ENCODE measurements at regions not wholly inside any gene's neighbourhood (a gene's known extent, or its start where the extent isn't known, plus 50 kb on each side); places are given as distances from the start of the nearest gene placed in this dataset.

GRCh38 chr7:136274636-136275345, 297.6 kb upstream of the MTPN start:
- 13 to 94% methylated on average over 1 of the region's 1 CpG for WGBS, 2 experiments (ENCODE audit: extremely low coverage in 1 of 2, insufficient coverage in 1 of 2, insufficient read length in 1 of 2, insufficient replicate concordance in 2 of 2, low coverage in 1 of 2, low lambda C conversion rate in 2 of 2, missing lambda C conversion rate in 1 of 2)
- Histone ChIP-seq H2BK15ac (ENCODE audit: low read length) (no peak overlapping the region), H2BK12ac (ENCODE audit: low read depth, low read length) (no peak overlapping the region), H3K18ac (ENCODE audit: extremely low read depth, low read length) (no peak overlapping the region), H2AFZ (ENCODE audit: low read length) (no peak overlapping the region), H4K20me1 (replicated peaks in 1 of 2; ENCODE audit: control insufficient read depth in 1 of 2, insufficient read depth in 2 of 2, low read length in 2 of 2) (no peaks in the 10 kb centered on the region), H3K4me2 (ENCODE audit: insufficient read depth in 1 of 2, low read depth in 2 of 2, low read length in 2 of 2) (no peak overlapping the region), H4K5ac (ENCODE audit: insufficient read length, low read depth, low read length) (no peak overlapping the region), H3K27me3 (replicated peaks in 1 of 4; ENCODE audit: control insufficient read depth in 3 of 4, extremely low read depth in 1 of 4, insufficient read depth in 3 of 4, low read length in 3 of 4) (no peaks in the 10 kb centered on the region), H3K9me3 (ENCODE audit: insufficient read depth in 2 of 2, low read depth in 1 of 2, low read length in 1 of 2) (no peaks in the 10 kb centered on the region), H3K4ac (replicated peaks; ENCODE audit: insufficient read length, low read depth, low read length) (no peak overlapping the region), H2BK20ac (ENCODE audit: low read length) (no peak overlapping the region), H4K8ac (ENCODE audit: extremely low read depth, insufficient read depth, low read length) (no peak overlapping the region), H3K36me3 (ENCODE audit: control insufficient read depth in 2 of 4, insufficient read depth in 4 of 4, low read length in 3 of 4) (no peaks in the 10 kb centered on the region), H3K27ac (ENCODE audit: low read depth, low read length) (no peak overlapping the region), H3K9ac (replicated peaks in 1 of 4; ENCODE audit: extremely low read depth in 1 of 4, low read depth in 3 of 4, low read length in 3 of 4) (no peak overlapping the region), H3K23ac (ENCODE audit: insufficient read length) (no peak overlapping the region), H3K4me3 (ENCODE audit: extremely low read depth in 1 of 4, insufficient read depth in 2 of 4, low read depth in 3 of 4, low read length in 4 of 4) (no peak overlapping the region), H4K91ac (replicated peaks; ENCODE audit: insufficient read length, low read length) (no peak overlapping the region), H3K56ac (replicated peaks; ENCODE audit: insufficient read length, low read depth, low read length) (no peak overlapping the region), H2AK5ac (ENCODE audit: low read depth, low read length) (no peak overlapping the region), H2BK5ac (ENCODE audit: low read depth, low read length) (no peak overlapping the region), H3K4me1 (replicated peaks in 1 of 4; ENCODE audit: control insufficient read depth in 3 of 4, insufficient read depth in 4 of 4, low read length in 3 of 4) (no peaks in the 10 kb centered on the region), H3K79me2 (ENCODE audit: control insufficient read depth in 1 of 2, insufficient read depth in 2 of 2, low read length in 2 of 2) (no peaks in the 10 kb centered on the region), H3K23me2 (ENCODE audit: low read depth, low read length) (no peaks in the 10 kb centered on the region; the same call in 1 of the 2 replicates), H3K79me1 (ENCODE audit: low read depth, low read length) (no peaks in the 10 kb centered on the region), H3K14ac (ENCODE audit: insufficient read length) (no peak overlapping the region), H2BK120ac (replicated peaks; ENCODE audit: low read depth, low read length) (no peak overlapping the region)
- TF ChIP-seq CTCF (IDR thresholded peaks at IDR 0.05; ENCODE audit: control extremely low read depth in 1 of 3, insufficient read depth in 1 of 3, low read depth in 1 of 3, low read length in 3 of 3) (no peak), SIRT6 (IDR thresholded peaks at IDR 0.05; ENCODE audit: low read length) (no peak), BRCA1 (IDR thresholded peaks at IDR 0.05; ENCODE audit: low read depth, low read length) (no peak), TEAD4 (IDR thresholded peaks at IDR 0.05; ENCODE audit: low read depth, low read length) (no peak), JUN (IDR thresholded peaks at IDR 0.05; ENCODE audit: low read depth, low read length) (no peak), RXRA (IDR thresholded peaks at IDR 0.05; ENCODE audit: insufficient read depth, low read depth, low read length) (no peak), MAX (IDR thresholded peaks at IDR 0.05) (no peak)
- TF ChIP-seq, protein P1, sequence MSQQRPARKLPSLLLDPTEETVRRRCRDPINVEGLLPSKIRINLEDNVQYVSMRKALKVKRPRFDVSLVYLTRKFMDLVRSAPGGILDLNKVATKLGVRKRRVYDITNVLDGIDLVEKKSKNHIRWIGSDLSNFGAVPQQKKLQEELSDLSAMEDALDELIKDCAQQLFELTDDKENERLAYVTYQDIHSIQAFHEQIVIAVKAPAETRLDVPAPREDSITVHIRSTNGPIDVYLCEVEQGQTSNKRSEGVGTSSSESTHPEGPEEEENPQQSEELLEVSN (IDR thresholded peaks at IDR 0.05) = no peak
- TF ChIP-seq, protein P2, sequence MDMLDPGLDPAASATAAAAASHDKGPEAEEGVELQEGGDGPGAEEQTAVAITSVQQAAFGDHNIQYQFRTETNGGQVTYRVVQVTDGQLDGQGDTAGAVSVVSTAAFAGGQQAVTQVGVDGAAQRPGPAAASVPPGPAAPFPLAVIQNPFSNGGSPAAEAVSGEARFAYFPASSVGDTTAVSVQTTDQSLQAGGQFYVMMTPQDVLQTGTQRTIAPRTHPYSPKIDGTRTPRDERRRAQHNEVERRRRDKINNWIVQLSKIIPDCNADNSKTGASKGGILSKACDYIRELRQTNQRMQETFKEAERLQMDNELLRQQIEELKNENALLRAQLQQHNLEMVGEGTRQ (IDR thresholded peaks at IDR 0.05; ENCODE audit: low read length) = no peak
- ChIA-PET CTCF (ENCODE audit: partially characterized antibody) (no interaction called here), POLR2A (ENCODE audit: partially characterized antibody) (no interaction called here)
- no peak for DNase-seq (ENCODE audit: low read depth in 1 of 2, low spot score in 2 of 2)
- no peak for FAIRE-seq
